ENCODE measurements at regions not wholly inside any gene's neighbourhood (a gene's known extent, or its start where the extent isn't known, plus 50 kb on each side); places are given as distances from the start of the nearest gene placed in this dataset.

- no peak for TF ChIP-seq CTCF (IDR thresholded peaks at IDR 0.05; ENCODE audit: partially characterized antibody, unreplicated experiment)
These were observed 58.4 kb upstream of the ACKR3 start for GRCh38 chr2:236511266-236511665.

GRCh38 chr2:236512267-236512666 lies 57.4 kb upstream of the ACKR3 start:
- DNase-seq = no peak
- Mint-ChIP-seq H3K36me3 (ENCODE audit: unreplicated experiment) (no peaks in the 10 kb centered on the region), H3K27me3 (ENCODE audit: unreplicated experiment) (peaks cover 2% of the 10 kb centered on the region), H3K4me3 (ENCODE audit: unreplicated experiment) (no peak overlapping the region), H3K4me1 (ENCODE audit: low read depth, unreplicated experiment) (no peaks in the 10 kb centered on the region), H3K9me3 (ENCODE audit: unreplicated experiment) (no peaks in the 10 kb centered on the region), H3K27ac (ENCODE audit: unreplicated experiment) (no peak overlapping the region)
- TF ChIP-seq CTCF (IDR thresholded peaks at IDR 0.05; ENCODE audit: partially characterized antibody, unreplicated experiment) = no peak

More at GRCh38 chr2:236511266-236511665, 58.4 kb upstream of the ACKR3 start:
- no peak overlapping the region for H3K4me3 Mint-ChIP-seq (ENCODE audit: unreplicated experiment)
- H3K9me3 Mint-ChIP-seq (ENCODE audit: unreplicated experiment) = peaks cover 3% of the 10 kb centered on the region
- H3K4me1 Mint-ChIP-seq (ENCODE audit: low read depth, unreplicated experiment) = no peaks in the 10 kb centered on the region
- H3K27me3 Mint-ChIP-seq (ENCODE audit: unreplicated experiment) = peaks cover 2% of the 10 kb centered on the region
- no peak for DNase-seq
- H3K36me3 Mint-ChIP-seq (ENCODE audit: unreplicated experiment) = peaks cover 8% of the 10 kb centered on the region
- no peak overlapping the region for H3K27ac Mint-ChIP-seq (ENCODE audit: unreplicated experiment)

- no peaks in the 10 kb centered on the region for H3K9me3 Mint-ChIP-seq (ENCODE audit: unreplicated experiment)
- no peaks in the 10 kb centered on the region for H3K4me1 Mint-ChIP-seq (ENCODE audit: low read depth, unreplicated experiment)
- H3K27me3 Mint-ChIP-seq (ENCODE audit: unreplicated experiment) = no peaks in the 10 kb centered on the region
- H3K4me3 Mint-ChIP-seq (ENCODE audit: unreplicated experiment) = no peak overlapping the region
- DNase-seq = peak; percentile 72
- H3K36me3 Mint-ChIP-seq (ENCODE audit: unreplicated experiment) = no peaks in the 10 kb centered on the region
- no peak overlapping the region for H3K27ac Mint-ChIP-seq (ENCODE audit: unreplicated experiment)
- TF ChIP-seq CTCF (IDR thresholded peaks at IDR 0.05; ENCODE audit: partially characterized antibody, unreplicated experiment) = peak; percentile 84
These were observed 56.7 kb upstream of the ACKR3 start for GRCh38 chr2:236512902-236513435.

GRCh38 chr2:236513956-236514355 lies 55.7 kb upstream of the ACKR3 start:
- H3K27ac Mint-ChIP-seq (ENCODE audit: unreplicated experiment) = no peak overlapping the region
- DNase-seq = no peak
- H3K4me1 Mint-ChIP-seq (ENCODE audit: low read depth, unreplicated experiment) = no peaks in the 10 kb centered on the region
- H3K36me3 Mint-ChIP-seq (ENCODE audit: unreplicated experiment) = no peaks in the 10 kb centered on the region
- H3K27me3 Mint-ChIP-seq (ENCODE audit: unreplicated experiment) = no peaks in the 10 kb centered on the region
- no peaks in the 10 kb centered on the region for H3K9me3 Mint-ChIP-seq (ENCODE audit: unreplicated experiment)
- H3K4me3 Mint-ChIP-seq (ENCODE audit: unreplicated experiment) = no peak overlapping the region
- TF ChIP-seq CTCF (IDR thresholded peaks at IDR 0.05; ENCODE audit: partially characterized antibody, unreplicated experiment) = no peak

GRCh38 chr2:236516708-236517107 lies 52.9 kb upstream of the ACKR3 start:
- no peak for TF ChIP-seq CTCF (IDR thresholded peaks at IDR 0.05; ENCODE audit: partially characterized antibody, unreplicated experiment)
- H3K4me1 Mint-ChIP-seq (ENCODE audit: low read depth, unreplicated experiment) = no peaks in the 10 kb centered on the region
- no peak for DNase-seq
- no peaks in the 10 kb centered on the region for H3K9me3 Mint-ChIP-seq (ENCODE audit: unreplicated experiment)
- no peaks in the 10 kb centered on the region for H3K36me3 Mint-ChIP-seq (ENCODE audit: unreplicated experiment)
- no peaks in the 10 kb centered on the region for H3K27me3 Mint-ChIP-seq (ENCODE audit: unreplicated experiment)
- H3K4me3 Mint-ChIP-seq (ENCODE audit: unreplicated experiment) = no peak overlapping the region
- no peak overlapping the region for H3K27ac Mint-ChIP-seq (ENCODE audit: unreplicated experiment)

Data from glutamatergic neuron (in vitro differentiated cells).